ENCODE measurements at regions not wholly inside any gene's neighbourhood (a gene's known extent, or its start where the extent isn't known, plus 50 kb on each side); places are given as distances from the start of the nearest gene placed in this dataset.

DNA sequence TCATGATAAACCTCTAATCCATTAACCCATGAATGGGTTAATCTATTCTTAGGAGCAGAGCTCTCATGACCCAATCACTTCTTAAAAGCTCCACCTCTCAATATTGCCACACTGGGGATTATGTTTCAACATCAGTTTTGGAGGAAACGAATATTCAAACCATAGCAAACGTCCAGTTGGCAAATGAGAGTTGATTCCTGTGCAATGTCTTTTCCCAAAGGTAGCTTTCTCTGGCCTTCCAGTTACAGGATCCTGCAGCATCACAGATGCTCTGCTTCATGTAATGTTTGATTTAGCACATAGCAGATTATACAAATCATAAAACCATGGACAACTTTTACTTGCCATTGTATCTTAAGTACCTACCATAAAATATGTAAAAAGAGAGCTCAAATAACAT is 481.0 kb downstream of the TNS1 start:
- Mint-ChIP-seq H3K4me1 (ENCODE audit: low read depth) (no peaks in the 10 kb centered on the region), H3K36me3 (no peaks in the 10 kb centered on the region), H3K9me3 (ENCODE audit: low read depth) (no peaks in the 10 kb centered on the region), H3K27ac (no peak overlapping the region), H3K27me3 (no peaks in the 10 kb centered on the region), H3K4me3 (no peak overlapping the region)

DNA sequence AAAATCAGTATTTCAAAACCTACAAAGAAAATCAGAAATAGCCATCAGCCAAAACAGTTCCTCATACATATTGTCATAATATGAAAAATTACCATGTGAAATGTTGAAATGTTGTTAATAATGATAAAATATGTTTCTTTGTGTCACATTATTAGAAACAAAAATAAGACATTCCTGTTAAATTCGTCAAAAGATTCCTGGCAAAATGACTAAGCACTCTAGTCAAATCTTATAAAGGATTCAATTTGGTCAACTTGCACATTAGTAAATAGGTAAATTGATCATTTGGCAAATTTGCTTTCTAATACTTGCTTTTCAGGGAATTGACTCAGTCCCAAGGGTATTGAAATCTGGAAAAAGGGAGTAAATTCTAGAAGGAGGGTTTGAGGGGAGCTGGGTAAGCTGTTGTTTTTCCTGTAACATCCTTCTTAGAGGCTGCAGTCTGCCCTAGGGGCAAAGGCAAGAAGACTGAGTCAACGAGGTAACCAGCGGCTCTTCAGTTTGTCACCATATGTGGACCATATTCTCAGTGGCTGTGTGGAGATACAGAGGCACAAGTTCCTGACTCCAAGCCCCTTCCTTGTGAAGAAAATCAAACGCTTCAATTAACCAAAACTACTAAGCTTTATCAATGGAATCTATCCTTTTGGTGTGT is 482.3 kb downstream of the TNS1 start:
- no peak overlapping the region for H3K27ac Mint-ChIP-seq
- H3K4me1 Mint-ChIP-seq (ENCODE audit: low read depth), result no peaks in the 10 kb centered on the region
- no peak overlapping the region for H3K4me3 Mint-ChIP-seq
- H3K27me3 Mint-ChIP-seq, result no peaks in the 10 kb centered on the region
- H3K36me3 Mint-ChIP-seq, result no peaks in the 10 kb centered on the region
- H3K9me3 Mint-ChIP-seq (ENCODE audit: low read depth), result no peaks in the 10 kb centered on the region

DNA sequence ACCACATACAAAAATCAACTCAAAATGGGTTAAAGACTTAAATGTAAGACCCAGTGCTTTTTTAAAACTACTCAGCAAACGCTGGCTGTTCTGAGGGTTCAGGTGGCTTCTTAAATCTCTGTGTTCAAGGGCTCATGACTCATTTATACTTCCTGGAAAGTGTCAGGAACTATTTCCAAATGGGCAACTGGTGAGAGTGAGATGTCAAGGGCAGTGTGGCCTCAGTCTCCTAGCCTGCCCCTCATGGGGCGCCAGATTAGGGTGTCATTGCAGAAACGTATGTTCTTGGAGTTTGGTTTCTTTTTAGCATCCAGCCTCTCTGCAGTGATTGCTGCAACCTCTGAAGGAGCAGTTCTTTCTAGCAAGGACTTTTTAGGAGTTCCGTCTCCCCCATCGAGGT is 485.4 kb downstream of the TNS1 start:
- no peaks in the 10 kb centered on the region for H3K4me1 Mint-ChIP-seq (ENCODE audit: low read depth)
- no peaks in the 10 kb centered on the region for H3K36me3 Mint-ChIP-seq

DNA sequence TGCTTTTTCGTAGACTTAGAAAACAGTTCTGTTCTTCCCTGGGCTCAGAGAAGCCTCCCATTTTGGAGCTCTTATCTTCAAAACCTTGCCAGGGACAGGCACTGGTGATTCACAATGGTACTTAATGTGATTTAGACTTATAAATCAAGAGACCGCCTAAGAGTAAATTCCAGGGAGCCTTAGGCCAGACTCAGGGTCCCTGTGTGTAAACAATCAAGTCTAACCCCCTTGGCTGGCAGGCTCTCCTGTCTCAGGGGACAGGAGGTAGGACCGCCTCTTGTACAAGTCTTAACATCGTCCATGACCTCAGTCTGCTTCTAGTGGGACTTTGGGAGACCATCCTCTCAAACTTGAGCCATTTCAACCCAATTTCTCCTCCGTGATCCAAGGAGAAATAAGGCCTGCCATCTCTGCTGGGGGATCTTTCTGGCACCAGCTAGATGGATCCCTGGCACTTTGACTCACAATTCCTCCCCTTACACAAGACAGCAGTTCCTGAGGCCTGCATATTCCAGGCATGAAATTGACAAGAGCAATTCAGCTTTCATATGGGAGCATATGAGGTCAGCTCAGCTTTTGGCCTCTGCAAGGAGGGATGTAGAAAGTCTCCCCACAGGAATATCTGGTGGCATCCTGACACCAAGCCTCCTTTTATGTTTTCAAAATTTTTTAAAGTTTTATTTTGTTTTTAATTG is 487.0 kb downstream of the TNS1 start:
- Mint-ChIP-seq H3K9me3 (ENCODE audit: low read depth) (no peaks in the 10 kb centered on the region), H3K4me1 (ENCODE audit: low read depth) (no peaks in the 10 kb centered on the region), H3K27ac (no peak overlapping the region), H3K27me3 (no peaks in the 10 kb centered on the region), H3K4me3 (no peak overlapping the region), H3K36me3 (no peaks in the 10 kb centered on the region)

More for the DNA sequence above, 485.4 kb downstream of the TNS1 start:
- Mint-ChIP-seq H3K4me3 (no peak overlapping the region), H3K27ac (no peak overlapping the region), H3K27me3 (no peaks in the 10 kb centered on the region), H3K9me3 (ENCODE audit: low read depth) (no peaks in the 10 kb centered on the region)

DNA sequence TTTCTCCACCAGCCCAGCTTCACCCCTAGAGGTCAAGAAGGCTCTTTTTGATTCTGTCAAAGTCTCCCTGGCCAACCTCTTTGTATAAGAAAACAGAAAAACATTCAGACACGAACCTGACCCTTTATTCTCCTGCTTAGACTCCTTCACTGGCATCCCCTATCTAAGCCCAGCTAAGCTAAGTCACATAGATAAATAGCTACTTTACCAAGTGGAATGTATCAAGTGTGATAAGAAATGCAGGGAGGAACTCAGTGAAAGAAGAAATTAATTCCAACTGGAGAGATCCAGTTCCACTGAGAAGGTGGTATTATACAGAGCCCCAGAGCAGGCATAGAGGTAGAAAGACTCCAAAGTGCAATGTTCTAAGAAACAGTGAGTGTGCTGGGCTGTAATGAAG is 489.5 kb downstream of the TNS1 start:
- Mint-ChIP-seq H3K4me1 (ENCODE audit: low read depth) (peaks cover 2% of the 10 kb centered on the region), H3K4me3 (no peak overlapping the region), H3K9me3 (ENCODE audit: low read depth) (no peaks in the 10 kb centered on the region), H3K27me3 (peaks cover 4% of the 10 kb centered on the region), H3K36me3 (no peaks in the 10 kb centered on the region), H3K27ac (no peak overlapping the region)

DNA sequence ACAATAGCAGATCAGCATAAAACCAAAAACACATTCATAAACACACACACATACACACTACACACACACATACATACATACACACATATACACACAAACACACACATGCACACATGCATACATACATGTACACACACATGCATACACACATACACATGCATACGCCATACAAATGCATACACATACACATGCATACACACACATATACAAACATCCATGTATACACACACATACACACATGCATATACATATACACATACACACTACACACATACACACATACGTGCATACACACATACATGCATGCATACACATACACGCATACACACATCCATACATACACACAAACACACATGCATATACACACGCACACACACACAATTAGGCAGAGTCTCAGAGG is 490.1 kb downstream of the TNS1 start:
- Mint-ChIP-seq H3K27ac (no peak overlapping the region), H3K4me3 (no peak overlapping the region), H3K9me3 (ENCODE audit: low read depth) (no peaks in the 10 kb centered on the region), H3K4me1 (ENCODE audit: low read depth) (peaks cover 2% of the 10 kb centered on the region), H3K36me3 (no peaks in the 10 kb centered on the region), H3K27me3 (peaks cover 4% of the 10 kb centered on the region)

DNA sequence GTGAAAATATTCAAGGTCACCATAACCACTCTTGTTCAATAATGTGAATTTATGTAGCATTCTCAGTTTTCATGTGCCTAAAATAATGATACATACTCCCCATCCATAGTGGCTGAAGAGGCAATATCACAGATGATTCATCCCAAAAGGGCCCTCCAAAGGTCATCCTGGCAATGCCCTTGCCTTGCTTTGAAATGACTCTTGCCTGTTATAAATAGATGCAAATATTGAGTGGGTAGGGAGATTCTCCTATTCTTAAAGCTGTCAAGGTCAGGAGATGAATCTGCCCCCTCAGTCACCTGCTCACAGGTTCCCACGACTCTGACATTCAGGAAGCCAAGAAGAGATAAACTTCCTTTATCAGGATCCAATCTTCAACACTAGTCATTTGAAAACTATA is 490.5 kb downstream of the TNS1 start:
- Mint-ChIP-seq H3K9me3 (ENCODE audit: low read depth) (no peaks in the 10 kb centered on the region), H3K4me3 (no peak overlapping the region), H3K27ac (no peak overlapping the region), H3K4me1 (ENCODE audit: low read depth) (peaks cover 2% of the 10 kb centered on the region), H3K36me3 (no peaks in the 10 kb centered on the region), H3K27me3 (peaks cover 4% of the 10 kb centered on the region)

DNA sequence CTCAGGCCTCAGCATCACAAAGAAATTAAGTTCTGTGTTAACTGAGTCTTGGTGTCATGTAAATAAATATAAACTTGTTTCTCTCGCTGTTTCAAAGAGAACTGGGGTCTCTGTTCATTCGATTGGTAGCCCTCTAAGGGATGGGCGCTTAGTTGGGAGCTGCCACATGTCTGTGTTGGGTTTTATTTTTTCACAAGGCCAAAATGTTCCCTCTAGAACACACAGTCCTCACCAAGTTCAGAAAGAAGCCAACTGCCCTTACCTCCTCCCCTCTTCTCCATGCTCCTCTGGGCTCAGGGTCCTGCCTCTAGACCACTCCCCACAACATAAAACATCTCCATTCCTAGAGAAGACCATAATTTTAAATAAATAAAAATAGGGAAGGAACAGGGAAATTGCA is 490.9 kb downstream of the TNS1 start:
- H3K4me3 Mint-ChIP-seq, result no peak overlapping the region
- H3K36me3 Mint-ChIP-seq, result no peaks in the 10 kb centered on the region
- H3K9me3 Mint-ChIP-seq (ENCODE audit: low read depth), result no peaks in the 10 kb centered on the region
- H3K27me3 Mint-ChIP-seq, result peaks cover 4% of the 10 kb centered on the region
- no peak overlapping the region for H3K27ac Mint-ChIP-seq
- peaks cover 2% of the 10 kb centered on the region for H3K4me1 Mint-ChIP-seq (ENCODE audit: low read depth)

DNA sequence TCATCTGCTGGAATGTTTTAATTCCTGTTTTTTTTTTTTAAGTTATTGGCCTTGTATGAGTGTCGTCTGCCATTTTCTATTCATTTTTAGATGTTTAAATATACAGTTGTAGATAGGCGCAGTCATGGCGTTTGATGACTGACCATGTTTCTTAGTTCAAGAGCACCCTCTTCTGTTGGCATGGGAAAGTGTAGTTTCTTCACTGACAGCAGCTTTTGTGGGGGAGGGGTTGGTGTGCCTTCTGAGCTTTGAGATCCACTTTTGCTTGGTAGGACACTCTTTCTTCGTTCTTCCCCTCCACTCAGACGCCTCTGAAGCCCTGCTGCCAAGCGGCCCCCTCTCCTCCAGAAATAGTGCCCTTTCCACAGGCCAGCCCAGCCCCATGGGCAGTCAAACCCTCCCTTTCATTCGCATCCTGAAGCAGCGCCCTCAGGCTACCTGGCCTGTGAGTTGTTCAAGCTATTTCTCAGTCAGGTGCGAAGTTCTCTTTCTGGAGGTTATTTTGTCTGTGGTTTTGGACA is 492.0 kb downstream of the TNS1 start:
- no peak overlapping the region for H3K4me3 Mint-ChIP-seq
- peaks cover 4% of the 10 kb centered on the region for H3K27me3 Mint-ChIP-seq
- peaks cover 2% of the 10 kb centered on the region for H3K4me1 Mint-ChIP-seq (ENCODE audit: low read depth)
- no peak overlapping the region for H3K27ac Mint-ChIP-seq
- no peaks in the 10 kb centered on the region for H3K36me3 Mint-ChIP-seq
- no peaks in the 10 kb centered on the region for H3K9me3 Mint-ChIP-seq (ENCODE audit: low read depth)

DNA sequence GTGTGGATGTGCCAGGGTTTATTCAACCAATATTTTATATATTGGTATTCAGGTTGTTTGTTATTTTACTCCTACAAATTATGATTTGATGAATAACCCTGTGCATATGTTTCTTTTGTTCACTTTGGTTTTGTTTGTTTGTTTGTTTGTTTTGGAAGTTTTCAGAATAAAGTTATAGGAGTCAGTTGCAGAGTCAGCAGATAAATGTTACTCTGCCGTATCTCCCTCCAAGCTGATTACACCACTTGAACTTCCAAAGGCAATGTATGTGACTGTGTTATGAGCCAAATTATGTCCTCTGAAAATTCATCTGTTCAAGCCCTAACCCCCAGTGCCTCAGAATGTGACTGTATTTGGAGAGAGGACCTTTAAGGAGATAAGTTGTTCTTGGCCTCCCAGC is 497.5 kb downstream of the TNS1 start:
- no peaks in the 10 kb centered on the region for H3K4me1 Mint-ChIP-seq (ENCODE audit: low read depth)
- no peaks in the 10 kb centered on the region for H3K9me3 Mint-ChIP-seq (ENCODE audit: low read depth)
- H3K4me3 Mint-ChIP-seq, result no peak overlapping the region
- H3K27me3 Mint-ChIP-seq, result peaks cover 4% of the 10 kb centered on the region
- no peak overlapping the region for H3K27ac Mint-ChIP-seq
- H3K36me3 Mint-ChIP-seq, result no peaks in the 10 kb centered on the region

DNA sequence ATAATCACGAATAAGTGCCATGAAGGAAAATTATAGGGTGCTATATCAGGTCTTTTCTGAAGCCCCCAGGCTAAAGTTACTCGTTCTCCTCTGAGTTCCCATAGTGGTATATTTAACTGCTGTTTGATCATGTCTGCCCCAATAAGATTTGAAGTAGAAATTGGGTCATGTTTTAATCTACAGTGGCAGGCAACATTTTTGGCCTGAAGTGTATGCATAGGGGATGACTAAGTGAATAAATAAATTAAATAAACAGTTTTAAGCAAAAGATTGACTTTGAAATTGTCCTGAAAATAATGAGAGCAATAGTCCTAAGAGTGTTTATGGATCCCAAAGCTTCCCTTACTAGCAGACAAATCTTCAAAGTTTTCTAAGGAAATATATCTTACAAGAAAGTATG is 500.9 kb downstream of the TNS1 start:
- Mint-ChIP-seq H3K4me1 (ENCODE audit: low read depth) (no peaks in the 10 kb centered on the region), H3K36me3 (no peaks in the 10 kb centered on the region)

DNA sequence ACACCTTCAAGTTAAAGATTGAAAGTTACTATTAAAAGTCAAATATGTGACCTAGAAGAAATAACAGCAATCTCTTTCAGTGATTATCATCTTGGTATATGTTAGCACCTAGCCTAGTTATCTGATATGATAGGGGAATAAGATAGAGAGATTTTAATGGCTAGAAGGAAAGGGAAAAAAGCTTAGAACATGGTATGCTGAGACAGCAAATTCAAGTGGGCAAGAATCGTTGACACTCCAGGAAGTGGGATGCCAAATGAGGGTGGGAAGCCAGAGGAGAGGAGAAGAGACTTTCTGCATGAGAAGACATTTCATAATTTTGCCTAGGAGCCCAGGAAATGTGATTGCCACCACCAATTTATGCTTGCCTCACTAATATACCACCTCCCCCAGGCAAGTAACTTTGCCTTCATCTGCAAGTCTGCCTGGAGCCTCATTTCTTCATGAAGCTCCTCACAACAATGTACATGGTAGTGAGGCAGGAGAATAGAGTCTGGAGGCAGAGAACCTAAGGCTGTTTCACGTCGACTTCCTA is 504.9 kb downstream of the TNS1 start:
- Mint-ChIP-seq H3K36me3 (no peaks in the 10 kb centered on the region), H3K4me3 (no peak overlapping the region), H3K27me3 (no peaks in the 10 kb centered on the region), H3K4me1 (ENCODE audit: low read depth) (no peaks in the 10 kb centered on the region), H3K9me3 (ENCODE audit: low read depth) (peaks cover 4% of the 10 kb centered on the region), H3K27ac (no peak overlapping the region)

More for the DNA sequence above, 500.9 kb downstream of the TNS1 start:
- no peaks in the 10 kb centered on the region for H3K9me3 Mint-ChIP-seq (ENCODE audit: low read depth)
- H3K4me3 Mint-ChIP-seq, result no peak overlapping the region
- H3K27me3 Mint-ChIP-seq, result no peaks in the 10 kb centered on the region
- no peak overlapping the region for H3K27ac Mint-ChIP-seq

DNA sequence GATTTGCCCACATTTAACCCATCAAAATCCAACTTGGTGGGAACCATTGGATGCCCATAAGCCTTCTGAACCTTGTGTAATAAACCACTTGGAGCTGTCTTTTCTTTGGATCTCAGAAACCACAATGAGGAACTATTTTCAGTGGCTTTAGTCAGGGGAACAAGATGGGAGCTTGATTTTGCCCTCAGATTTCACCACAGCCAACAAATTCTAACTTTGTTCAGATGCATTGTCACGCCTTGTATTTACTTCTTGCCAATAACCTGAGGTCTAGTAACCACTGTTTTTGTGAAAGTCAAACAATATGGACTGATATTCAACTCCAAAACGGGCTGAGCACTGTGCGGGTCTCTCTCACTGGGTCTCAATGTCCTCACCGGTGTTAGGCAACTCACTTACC is 508.2 kb downstream of the TNS1 start:
- H3K9me3 Mint-ChIP-seq (ENCODE audit: low read depth), result peaks cover 4% of the 10 kb centered on the region
- no peak overlapping the region for H3K4me3 Mint-ChIP-seq
- H3K27me3 Mint-ChIP-seq, result no peaks in the 10 kb centered on the region
- no peaks in the 10 kb centered on the region for H3K4me1 Mint-ChIP-seq (ENCODE audit: low read depth)
- no peaks in the 10 kb centered on the region for H3K36me3 Mint-ChIP-seq
- H3K27ac Mint-ChIP-seq, result no peak overlapping the region

DNA sequence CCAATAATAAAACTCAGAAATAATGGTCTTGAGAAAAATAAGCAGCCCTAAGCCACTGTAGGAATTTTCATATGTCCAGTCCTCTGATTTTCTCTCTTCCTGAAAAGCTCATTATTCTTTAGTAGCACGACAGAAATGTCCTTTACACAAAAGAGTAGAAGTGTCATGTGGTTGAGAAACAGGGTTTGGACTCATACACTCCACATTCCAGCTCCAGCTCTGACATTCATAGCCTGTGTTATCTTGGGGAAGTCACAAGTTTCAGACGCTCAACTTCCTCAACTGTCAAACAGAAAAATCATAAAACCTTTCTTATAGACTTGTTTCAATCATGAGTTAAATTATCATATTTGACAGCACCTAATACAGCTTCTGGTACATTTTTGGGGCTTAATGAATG is 511.5 kb downstream of the TNS1 start:
- H3K27me3 Mint-ChIP-seq, result peaks cover 2% of the 10 kb centered on the region
- H3K27ac Mint-ChIP-seq, result no peak overlapping the region
- H3K4me3 Mint-ChIP-seq, result no peak overlapping the region
- peaks cover 4% of the 10 kb centered on the region for H3K9me3 Mint-ChIP-seq (ENCODE audit: low read depth)
- no peaks in the 10 kb centered on the region for H3K4me1 Mint-ChIP-seq (ENCODE audit: low read depth)
- no peaks in the 10 kb centered on the region for H3K36me3 Mint-ChIP-seq

DNA sequence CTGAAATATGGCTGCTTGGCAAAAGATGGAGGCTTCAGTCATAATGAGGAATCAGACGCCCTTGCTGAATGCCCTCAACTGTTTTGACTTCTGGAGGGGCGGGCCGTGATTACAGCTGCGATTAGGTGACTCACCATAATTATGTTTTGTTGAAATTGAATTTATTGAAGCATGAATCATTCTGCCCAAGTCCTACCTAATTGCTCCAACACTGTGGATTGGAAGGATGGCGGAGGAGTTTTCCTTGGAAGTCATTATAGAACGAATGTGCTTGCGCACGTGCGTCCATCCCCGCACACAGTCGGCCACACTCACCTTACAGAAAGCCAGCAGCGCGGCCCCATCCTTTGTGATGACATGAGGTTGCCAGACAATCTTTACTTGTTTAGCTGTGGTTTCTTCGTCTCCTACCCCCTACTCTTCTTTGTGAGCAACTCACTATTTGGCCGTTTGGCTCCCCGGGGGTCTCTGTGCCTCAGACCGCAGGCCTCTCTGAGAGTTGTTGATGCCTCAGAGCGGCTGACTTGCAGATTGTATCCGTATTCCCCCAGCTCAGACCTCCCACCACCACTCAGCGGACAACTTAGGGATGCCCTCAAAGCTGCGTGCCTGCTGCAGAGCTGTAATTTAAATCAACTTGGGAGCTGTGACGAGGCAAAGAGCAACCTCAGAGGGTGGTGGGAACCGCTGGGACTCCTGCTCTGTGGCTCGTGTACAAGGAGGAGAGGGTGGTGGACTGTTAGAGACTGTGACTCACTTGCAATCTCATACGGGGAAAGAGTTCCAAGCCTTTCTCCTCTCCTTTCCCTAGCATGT is 513.4 kb downstream of the TNS1 start:
- Mint-ChIP-seq H3K27me3 (peaks cover 2% of the 10 kb centered on the region), H3K4me1 (ENCODE audit: low read depth) (no peaks in the 10 kb centered on the region), H3K4me3 (no peak overlapping the region), H3K36me3 (no peaks in the 10 kb centered on the region), H3K27ac (no peak overlapping the region), H3K9me3 (ENCODE audit: low read depth) (peaks cover 4% of the 10 kb centered on the region)
